B cell (primary cell): ENCODE measurements at regions not wholly inside any gene's neighbourhood (a gene's known extent, or its start where the extent isn't known, plus 50 kb on each side); places are given as distances from the start of the nearest gene placed in this dataset.

Experiments used
- ATAC-seq: fragments of 200-7000 bp; cut with Tn5 transposase; one replicate; pipeline ENCODE4 v1.10.0; 2021; ENCODE audit warnings: low read depth, mild to moderate bottlenecking, moderate number of reproducible peaks, moderate library complexity
- CTCF ChIA-PET: fragments of 350-600 bp; sonication (Branson Sonifier 250); formaldehyde crosslinking; loops from one replicate; lab custom pipeline; 2021; ENCODE audit warnings: antibody characterized with exemption, inconsistent platforms; lab: Charles Lee
- POLR2A ChIA-PET: fragments of 350-600 bp; sonication (Branson Sonifier 250); formaldehyde crosslinking; loops from one replicate; lab custom pipeline; 2021; ENCODE audit warnings: antibody characterized with exemption; lab: Charles Lee
- DNase-seq: peaks from one replicate; pipeline ENCODE4 v3.0.0; 2013
- H2AFZ ChIP-seq: 2 replicates; pipeline ENCODE4 v1.6.1; 2012; ENCODE audit warnings: mild to moderate bottlenecking, low read depth, low read length; ENCODE audit not compliant: insufficient read depth, poor library complexity, severe bottlenecking
- H3K27ac ChIP-seq, 2 donors: 1 replicate in 1 of 2; 2 replicates in 1 of 2; pipeline ENCODE4 v1.5.1; 2012 to 2013; ENCODE audit warnings: low read length in 2 of 2, mild to moderate bottlenecking in 2 of 2, moderate library complexity in 1 of 2
- H3K27me3 ChIP-seq, 4 experiments: fragments of 200-600 bp in 1 of 4; sonication (generic) in 1 of 4; replicated peaks in 1 of 4; 1 replicate in 2 of 4; 2 replicates in 2 of 4; pipeline versions ENCODE4 v1.6.1 to v1.7.0; 2013 to 2016; ENCODE audit warnings: low read length in 3 of 4, mild to moderate bottlenecking in 2 of 4, mixed read lengths in 1 of 4, moderate library complexity in 1 of 4; ENCODE audit not compliant: insufficient read depth in 4 of 4, control insufficient read depth in 3 of 4; ENCODE audit errors: control extremely low read depth in 1 of 4
- H3K36me3 ChIP-seq, 2 experiments: replicated peaks in 1 of 2; 1 replicate in 1 of 2; 2 replicates in 1 of 2; pipeline versions ENCODE4 v1.6.1 to v1.7.1; 2013; ENCODE audit warnings: low read length in 1 of 2; ENCODE audit not compliant: insufficient read depth in 2 of 2, control insufficient read depth in 1 of 2; ENCODE audit errors: control extremely low read depth in 1 of 2, extremely low read depth in 1 of 2
- H3K4me1 ChIP-seq, 2 donors: fragments of 200-600 bp in 1 of 2; sonication (generic) in 1 of 2; 1 replicate in 1 of 2; 2 replicates in 1 of 2; pipeline versions ENCODE4 v1.5.1 to v1.6.1; 2013 to 2017; ENCODE audit warnings: low read length in 2 of 2; ENCODE audit not compliant: control insufficient read depth in 2 of 2, insufficient read depth in 2 of 2
- H3K4me2 ChIP-seq: replicated peaks from 2 replicates; pipeline ENCODE3; 2012; ENCODE audit warnings: mild to moderate bottlenecking, low read depth, low read length; ENCODE audit not compliant: poor library complexity, severe bottlenecking
- H3K4me3 ChIP-seq, 5 experiments: fragments of 200-600 bp in 1 of 5; sonication (generic) in 1 of 5; 1 replicate in 3 of 5; 2 replicates in 2 of 5; pipeline versions ENCODE4 v1.5.1 to v1.7.0; 2011 to 2016; ENCODE audit warnings: low read length in 4 of 5, mild to moderate bottlenecking in 4 of 5, low read depth in 2 of 5, control low read depth in 1 of 5, moderate library complexity in 1 of 5; ENCODE audit not compliant: insufficient read depth in 1 of 5; ENCODE audit errors: control extremely low read depth in 1 of 5, extremely low read depth in 1 of 5
- H3K79me2 ChIP-seq: fragments of 200-600 bp; sonication (generic); one replicate; pipeline ENCODE4 v1.6.0; 2016; ENCODE audit warnings: low read length; ENCODE audit not compliant: control insufficient read depth, insufficient read depth
- H3K9ac ChIP-seq: fragments of 200-600 bp; sonication (generic); 2 replicates; pipeline ENCODE4 v1.6.1; 2017; ENCODE audit warnings: mild to moderate bottlenecking, low read length, moderate library complexity
- H3K9me3 ChIP-seq, 3 donors: one replicate each; pipeline versions ENCODE4 v1.6.1 to v1.7.1; 2013; ENCODE audit warnings: low read length in 2 of 3; ENCODE audit not compliant: control insufficient read depth in 2 of 3, insufficient read depth in 1 of 3; ENCODE audit errors: control extremely low read depth in 1 of 3
- H4K20me1 ChIP-seq: 2 replicates; pipeline ENCODE4 v1.6.0; 2012; ENCODE audit warnings: mild to moderate bottlenecking, low read length; ENCODE audit not compliant: insufficient read depth, control insufficient read depth, poor library complexity, severe bottlenecking
- H3K27ac Mint-ChIP-seq: one replicate; pipeline ENCODE4 v1.8.0; 2021; ENCODE audit warnings: mixed read lengths
- H3K27me3 Mint-ChIP-seq: one replicate; pipeline ENCODE4 v1.8.0; 2021; ENCODE audit warnings: mixed read lengths
- H3K4me1 Mint-ChIP-seq: one replicate; pipeline ENCODE4 v1.8.0; 2021; ENCODE audit warnings: mixed read lengths
- H3K4me3 Mint-ChIP-seq: one replicate; pipeline ENCODE4 v1.8.0; 2021; ENCODE audit warnings: mixed read lengths
- H3K9me3 Mint-ChIP-seq: one replicate; pipeline ENCODE4 v1.8.0; 2022; ENCODE audit warnings: mixed read lengths; ENCODE audit not compliant: insufficient read depth
- EZH2 ChIP-seq: IDR thresholded peaks from 2 replicates; pipeline ENCODE4 v1.6.1; 2012; ENCODE audit warnings: borderline replicate concordance, low read depth, mild to moderate bottlenecking, moderate library complexity, low read length; ENCODE audit not compliant: insufficient read depth, poor library complexity, severe bottlenecking
- WGBS: methylation state at CpG from one replicate; pipeline ENCODE4 v1.1.5; 2013; ENCODE audit warnings: missing lambda C conversion rate; ENCODE audit not compliant: insufficient coverage; 5-methylcytosine and 5-hydroxymethylcytosine counted together
- intact Hi-C: fragments of 100-400 bp; cut with micrococcal nuclease; formaldehyde crosslinking; loops from one replicate; pipeline ENCODE4 v1.10.0; 2022
- TF ChIP-seq, protein P1 (sequence below): fragments of 200-600 bp; IDR thresholded peaks from one replicate; pipeline ENCODE4 v1.8.0; 2022; ENCODE audit warnings: antibody characterized with exemption, mild to moderate bottlenecking

DNA sequence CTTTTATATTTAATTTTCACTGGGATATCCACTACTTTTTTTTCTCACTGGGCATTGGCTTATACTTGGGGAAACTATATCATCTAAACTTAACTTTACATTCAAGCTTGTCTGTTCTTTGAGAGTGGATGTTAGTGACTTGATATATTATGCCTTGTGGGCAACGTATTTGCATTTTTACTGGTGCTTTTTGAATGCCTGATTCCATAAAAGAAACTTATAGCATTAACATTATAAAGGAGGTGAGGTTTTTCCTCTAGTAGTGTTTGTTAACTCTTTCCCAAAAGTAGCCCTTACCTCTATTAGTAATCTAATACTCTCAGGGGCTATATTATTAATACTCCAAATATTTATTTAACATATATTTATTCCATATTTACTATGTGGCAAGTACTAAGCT lies 416.5 kb downstream of the PLA2G4A start:
- Histone ChIP-seq H3K27me3 (no peaks in the 10 kb centered on the region), H3K36me3 (no peaks in the 10 kb centered on the region), H3K79me2 (no peaks in the 10 kb centered on the region), H4K20me1 (no peaks in the 10 kb centered on the region), H3K4me3 (no peak overlapping the region), H3K9me3 (no peaks in the 10 kb centered on the region), H3K4me2 (no peak overlapping the region), H2AFZ (no peak overlapping the region), H3K4me1 (no peaks in the 10 kb centered on the region), H3K27ac (no peak overlapping the region), H3K9ac (no peak overlapping the region)
- ChIA-PET CTCF (no interaction called here), POLR2A (no interaction called here)
- TF ChIP-seq, protein P1, sequence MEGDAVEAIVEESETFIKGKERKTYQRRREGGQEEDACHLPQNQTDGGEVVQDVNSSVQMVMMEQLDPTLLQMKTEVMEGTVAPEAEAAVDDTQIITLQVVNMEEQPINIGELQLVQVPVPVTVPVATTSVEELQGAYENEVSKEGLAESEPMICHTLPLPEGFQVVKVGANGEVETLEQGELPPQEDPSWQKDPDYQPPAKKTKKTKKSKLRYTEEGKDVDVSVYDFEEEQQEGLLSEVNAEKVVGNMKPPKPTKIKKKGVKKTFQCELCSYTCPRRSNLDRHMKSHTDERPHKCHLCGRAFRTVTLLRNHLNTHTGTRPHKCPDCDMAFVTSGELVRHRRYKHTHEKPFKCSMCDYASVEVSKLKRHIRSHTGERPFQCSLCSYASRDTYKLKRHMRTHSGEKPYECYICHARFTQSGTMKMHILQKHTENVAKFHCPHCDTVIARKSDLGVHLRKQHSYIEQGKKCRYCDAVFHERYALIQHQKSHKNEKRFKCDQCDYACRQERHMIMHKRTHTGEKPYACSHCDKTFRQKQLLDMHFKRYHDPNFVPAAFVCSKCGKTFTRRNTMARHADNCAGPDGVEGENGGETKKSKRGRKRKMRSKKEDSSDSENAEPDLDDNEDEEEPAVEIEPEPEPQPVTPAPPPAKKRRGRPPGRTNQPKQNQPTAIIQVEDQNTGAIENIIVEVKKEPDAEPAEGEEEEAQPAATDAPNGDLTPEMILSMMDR = no peak
- TF ChIP-seq EZH2 = no peak
- Mint-ChIP-seq H3K4me1 (no peaks in the 10 kb centered on the region), H3K27me3 (no peaks in the 10 kb centered on the region), H3K27ac (no peak overlapping the region), H3K9me3 (peaks cover 2% of the 10 kb centered on the region), H3K4me3 (no peak overlapping the region)
- WGBS = no CpG with 5 or more reads among the region's 1 CpG
- DNase-seq (no peak), ATAC-seq (no peak)
- intact Hi-C loops = no loop called here

GRCh38 chr1:187249196-187249595 lies 420.4 kb downstream of the PLA2G4A start:
- ATAC-seq (no peak), DNase-seq (no peak)
- no peaks in the 10 kb centered on the region for H3K27me3 ChIP-seq
- TF ChIP-seq EZH2 = no peak
- TF ChIP-seq, protein P1 = no peak
- WGBS = no CpG with 5 or more reads among the region's 1 CpG
- H3K4me2 ChIP-seq = no peak overlapping the region
- no peaks in the 10 kb centered on the region for H4K20me1 ChIP-seq
- Mint-ChIP-seq H3K4me3 (no peak overlapping the region), H3K27ac (no peak overlapping the region), H3K9me3 (peaks cover 2% of the 10 kb centered on the region), H3K4me1 (no peaks in the 10 kb centered on the region), H3K27me3 (no peaks in the 10 kb centered on the region)
- H3K27ac ChIP-seq = no peak overlapping the region
- CTCF ChIA-PET = no interaction called here
- H3K36me3 ChIP-seq = no peaks in the 10 kb centered on the region
- no peak overlapping the region for H3K9ac ChIP-seq
- no peaks in the 10 kb centered on the region for H3K4me1 ChIP-seq
- POLR2A ChIA-PET = no interaction called here
- intact Hi-C loops = no loop called here
- no peak overlapping the region for H3K4me3 ChIP-seq
- H3K79me2 ChIP-seq = no peaks in the 10 kb centered on the region
- no peak overlapping the region for H2AFZ ChIP-seq
- H3K9me3 ChIP-seq = no peaks in the 10 kb centered on the region
